Thyroid gland (tissue), 4 donors: ENCODE measurements at regions not wholly inside any gene's neighbourhood (a gene's known extent, or its start where the extent isn't known, plus 50 kb on each side); places are given as distances from the start of the nearest gene placed in this dataset. TPM values are rescaled to one million over a fixed set of nuclear protein-coding genes. Genes with fewer than 3 reads are reported as not detected.

Source experiments
- DNase-seq, 2 donors: peaks; one replicate each; pipeline ENCODE4 v3.0.0-alpha.2; 2019
- H3K27ac ChIP-seq, 3 donors: fragments of 200-600 bp; sonication (generic); 1 replicate in 2 of 3; 2 replicates in 1 of 3; pipeline ENCODE4 v1.5.1; 2016 to 2019; ENCODE audit warnings: mild to moderate bottlenecking in 1 of 3, moderate library complexity in 1 of 3
- H3K27me3 ChIP-seq: fragments of 200-600 bp; sonication (generic); one replicate; pipeline ENCODE4 v1.5.1; 2019
- H3K36me3 ChIP-seq, 2 donors: fragments of 200-600 bp; sonication (generic); one replicate each; pipeline ENCODE4 v1.5.1; 2016 to 2019
- H3K4me1 ChIP-seq, 2 donors: fragments of 200-600 bp; sonication (generic); one replicate each; pipeline ENCODE4 v1.5.1; 2017 to 2019
- H3K4me3 ChIP-seq, 3 donors: fragments of 200-600 bp; sonication (generic); replicated peaks in 1 of 3; 1 replicate in 2 of 3; 2 replicates in 1 of 3; pipeline ENCODE4 v1.5.1; 2016; ENCODE audit warnings: mild to moderate bottlenecking in 1 of 3
- H3K9me3 ChIP-seq: fragments of 200-600 bp; sonication (generic); one replicate; pipeline ENCODE4 v1.5.1; 2017
- CTCF ChIP-seq, 6 experiments: fragments of 200-600 bp in 3 of 6; fragments of 450-650 bp in 3 of 6; sonication (generic) in 3 of 6; IDR thresholded peaks; one replicate each; pipeline ENCODE4 v1.5.1; 2016 to 2019; ENCODE audit warnings: antibody characterized with exemption in 6 of 6, mild to moderate bottlenecking in 2 of 6, inconsistent platforms in 1 of 6, moderate library complexity in 1 of 6
- POLR2A ChIP-seq, 2 donors: fragments of 450-650 bp; IDR thresholded peaks; one replicate each; pipeline ENCODE4 v1.6.1; 2017; ENCODE audit warnings: antibody characterized with exemption in 2 of 2, mild to moderate bottlenecking in 2 of 2, moderate library complexity in 1 of 2
- WGBS, 2 donors: methylation state at CpG; one replicate each; pipeline ENCODE4 v1.1.5; 2017; 5-methylcytosine and 5-hydroxymethylcytosine counted together
- intact Hi-C: fragments of 100-400 bp; cut with DNase I; formaldehyde crosslinking; loops from one replicate; pipeline ENCODE4 v1.15.1; 2023
- small RNA-seq: library from RNA; depleted of rRNA; stranded (forward); fragments of <200 nt; gene quantifications from one replicate; pipeline ENCODE3, GENCODE V24; 2016

GRCh38 chr1:63268876-63269275 is 53.5 kb upstream of the FOXD3 start:
- no peaks in the 10 kb centered on the region for H3K27me3 ChIP-seq
- WGBS, 2 donors: 70 to 77% methylated on average over 2 of the region's 2 CpGs
- DNase-seq: no peak

GRCh38 chr1:63269571-63269970 is 52.8 kb upstream of the FOXD3 start:
- TF ChIP-seq POLR2A (IDR thresholded peaks at IDR 0.05): no peak
- no peak for TF ChIP-seq CTCF (IDR thresholded peaks at IDR 0.05)
- no peaks in the 10 kb centered on the region for H3K4me1 ChIP-seq
- H3K36me3 ChIP-seq: no peaks in the 10 kb centered on the region
- H3K27ac ChIP-seq: no peak overlapping the region
- intact Hi-C loops: no loop called here
- H3K27me3 ChIP-seq: no peaks in the 10 kb centered on the region
- DNase-seq: no peak
- no peak overlapping the region for H3K4me3 ChIP-seq
- H3K9me3 ChIP-seq: no peaks in the 10 kb centered on the region
- WGBS, 2 donors: 39 to 58% methylated on average over 3 of the region's 3 CpGs

More at GRCh38 chr1:63268876-63269275, 53.5 kb upstream of the FOXD3 start:
- Histone ChIP-seq H3K4me1 (no peaks in the 10 kb centered on the region), H3K27ac (no peak overlapping the region), H3K4me3 (no peak overlapping the region), H3K36me3 (no peaks in the 10 kb centered on the region), H3K9me3 (no peaks in the 10 kb centered on the region)
- intact Hi-C loops: no loop called here
- TF ChIP-seq POLR2A (IDR thresholded peaks at IDR 0.05): no peak
- no peak for TF ChIP-seq CTCF (IDR thresholded peaks at IDR 0.05)

Small RNA genes lying in the stretch of these regions (small RNA-seq; reads per million reads assigned to genes)
- not detected for gene RNA5SP49
